ENCODE measurements at regions not wholly inside any gene's neighbourhood (a gene's known extent, or its start where the extent isn't known, plus 50 kb on each side); places are given as distances from the start of the nearest gene placed in this dataset.
A peak's percentile ranks its signal among the peaks of the same experiment; 100 is the strongest.

- Histone ChIP-seq H3K4me1 (ENCODE audit: control insufficient read depth in 1 of 2, low read depth in 2 of 2) (peaks cover 3 to 5% of the 10 kb centered on the region in 2 donors), H3K4me3 (no peak overlapping the region)
- no peak for DNase-seq (ENCODE audit: low spot score)
These were observed 159.1 kb downstream of the TBX18 start for GRCh38 chr6:84605298-84605697.

GRCh38 chr6:84601366-84601765 lies 163.0 kb downstream of the TBX18 start:
- ATAC-seq (ENCODE audit: insufficient number of reproducible peaks, low FRiP score, low read depth) (no peak), DNase-seq (ENCODE audit: low spot score) (no peak)
- H3K36me3 ChIP-seq = no peaks in the 10 kb centered on the region
- H3K4me3 ChIP-seq = no peak overlapping the region
- no peaks in the 10 kb centered on the region for H3K27me3 ChIP-seq (replicated peaks; ENCODE audit: insufficient read depth)
- no peaks in the 10 kb centered on the region for H3K9me3 ChIP-seq
- no peak overlapping the region for H3K27ac ChIP-seq
- TF ChIP-seq CTCF (IDR thresholded peaks at IDR 0.05) = no peak
- H3K4me1 ChIP-seq (ENCODE audit: control insufficient read depth in 1 of 2, low read depth in 2 of 2) = peaks cover 8 to 9% of the 10 kb centered on the region in 2 donors

More at GRCh38 chr6:84605298-84605697, 159.1 kb downstream of the TBX18 start:
- Histone ChIP-seq H3K27ac (no peak overlapping the region), H3K9me3 (no peaks in the 10 kb centered on the region), H3K36me3 (no peaks in the 10 kb centered on the region), H3K27me3 (replicated peaks; ENCODE audit: insufficient read depth) (no peaks in the 10 kb centered on the region)
- ATAC-seq (ENCODE audit: insufficient number of reproducible peaks, low FRiP score, low read depth) = no peak
- TF ChIP-seq CTCF (IDR thresholded peaks at IDR 0.05) = no peak

- ATAC-seq (ENCODE audit: insufficient number of reproducible peaks, low FRiP score, low read depth) (no peak), DNase-seq (ENCODE audit: low spot score) (no peak)
- peak overlapping the region in 1 of 2 donors; percentile 9 for H3K27ac ChIP-seq
- no peak overlapping the region for H3K4me3 ChIP-seq
- TF ChIP-seq CTCF (IDR thresholded peaks at IDR 0.05) = no peak
- H3K27me3 ChIP-seq (replicated peaks; ENCODE audit: insufficient read depth) = no peaks in the 10 kb centered on the region
- no peaks in the 10 kb centered on the region for H3K36me3 ChIP-seq
- no peaks in the 10 kb centered on the region for H3K9me3 ChIP-seq
- peaks cover 5 to 6% of the 10 kb centered on the region in 2 donors for H3K4me1 ChIP-seq (ENCODE audit: control insufficient read depth in 1 of 2, low read depth in 2 of 2)
These were observed 164.4 kb downstream of the TBX18 start for GRCh38 chr6:84599991-84600390.

GRCh38 chr6:84597238-84597875 lies 167.0 kb downstream of the TBX18 start:
- no peak for TF ChIP-seq CTCF (IDR thresholded peaks at IDR 0.05)
- H3K4me3 ChIP-seq = peak overlapping the region; percentile 59
- no peaks in the 10 kb centered on the region for H3K27me3 ChIP-seq (replicated peaks; ENCODE audit: insufficient read depth)

GRCh38 chr6:84596488-84596887 lies 167.9 kb downstream of the TBX18 start:
- DNase-seq (ENCODE audit: low spot score) (no peak), ATAC-seq (ENCODE audit: insufficient number of reproducible peaks, low FRiP score, low read depth) (no peak)
- Histone ChIP-seq H3K36me3 (no peaks in the 10 kb centered on the region), H3K27ac (no peak overlapping the region), H3K4me1 (ENCODE audit: control insufficient read depth in 1 of 2, low read depth in 2 of 2) (peaks cover 5 to 6% of the 10 kb centered on the region in 2 donors), H3K4me3 (no peak overlapping the region), H3K27me3 (replicated peaks; ENCODE audit: insufficient read depth) (no peaks in the 10 kb centered on the region), H3K9me3 (peaks cover 7% of the 10 kb centered on the region)
- TF ChIP-seq CTCF (IDR thresholded peaks at IDR 0.05) = no peak

More at GRCh38 chr6:84597238-84597875, 167.0 kb downstream of the TBX18 start:
- H3K27ac ChIP-seq = no peak overlapping the region
- DNase-seq (ENCODE audit: low spot score) = no peak
- H3K4me1 ChIP-seq (ENCODE audit: control insufficient read depth in 1 of 2, low read depth in 2 of 2) = peaks cover 5 to 6% of the 10 kb centered on the region in 2 donors
- H3K36me3 ChIP-seq = no peaks in the 10 kb centered on the region
- ATAC-seq (ENCODE audit: insufficient number of reproducible peaks, low FRiP score, low read depth) = no peak
- peaks cover 4% of the 10 kb centered on the region for H3K9me3 ChIP-seq

Measured in thoracic aorta (tissue), 2 donors.